ACC112 (cell line): ENCODE measurements at regions not wholly inside any gene's neighbourhood (a gene's known extent, or its start where the extent isn't known, plus 50 kb on each side); places are given as distances from the start of the nearest gene placed in this dataset.
A peak's percentile ranks its signal among the peaks of the same experiment; 100 is the strongest.

ENCODE experiments used
- H2AFZ ChIP-seq: fragments of 200-600 bp; sonication (generic); one replicate; pipeline ENCODE4 v1.6.0; 2017; ENCODE audit warnings: antibody characterized with exemption, low read length; ENCODE audit not compliant: unreplicated experiment
- H3K27ac ChIP-seq: fragments of 200-600 bp; sonication (generic); 2 replicates; pipeline ENCODE4 v1.5.1; 2014; ENCODE audit warnings: low read depth, mild to moderate bottlenecking, antibody characterized with exemption, low read length, moderate library complexity
- H3K27me3 ChIP-seq: fragments of 200-600 bp; sonication (generic); 2 replicates; pipeline ENCODE4 v1.6.1; 2014; ENCODE audit warnings: mild to moderate bottlenecking, antibody characterized with exemption, low read length, moderate library complexity, mixed read lengths; ENCODE audit not compliant: insufficient read depth
- H3K36me3 ChIP-seq: fragments of 200-600 bp; sonication (generic); 2 replicates; pipeline ENCODE4 v1.6.1; 2016; ENCODE audit warnings: mild to moderate bottlenecking, antibody characterized with exemption, low read length, moderate library complexity, mixed read lengths; ENCODE audit not compliant: insufficient read depth
- H3K4me1 ChIP-seq: fragments of 200-600 bp; sonication (generic); one replicate; pipeline ENCODE4 v1.6.1; 2016; ENCODE audit warnings: low read length, mixed read lengths; ENCODE audit not compliant: insufficient read depth, unreplicated experiment, control insufficient read depth
- H3K4me3 ChIP-seq: fragments of 200-600 bp; sonication (generic); 2 replicates; pipeline ENCODE4 v1.5.1; 2014; ENCODE audit warnings: mild to moderate bottlenecking, low read depth, low read length
- H3K79me2 ChIP-seq: fragments of 200-600 bp; sonication (generic); one replicate; pipeline ENCODE4 v1.6.0; 2016; ENCODE audit warnings: low read length; ENCODE audit not compliant: control insufficient read depth, unreplicated experiment, insufficient read depth

DNA sequence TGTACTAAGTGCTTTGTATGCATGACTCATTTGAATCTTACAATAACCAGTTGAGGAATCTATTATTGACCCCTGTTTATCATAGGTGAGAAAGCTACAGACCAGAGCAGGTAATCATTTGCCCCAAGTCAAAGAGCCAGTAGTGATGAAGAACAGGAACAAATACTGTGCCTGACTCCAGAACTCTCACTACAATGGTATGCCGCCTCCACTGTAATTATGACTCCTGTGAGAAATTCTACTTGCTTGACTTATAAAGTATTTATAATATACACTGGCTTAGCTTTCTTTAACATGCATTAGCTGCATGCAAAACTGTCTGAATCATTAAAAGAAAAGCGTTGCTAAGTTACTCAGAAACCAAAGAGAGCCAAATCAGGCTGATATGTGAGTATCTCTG, 92.6 kb downstream of the ZNF281 start:
- no peak overlapping the region for H2AFZ ChIP-seq
- H3K27me3 ChIP-seq, result no peaks in the 10 kb centered on the region
- H3K4me3 ChIP-seq, result no peak overlapping the region
- peaks cover 28% of the 10 kb centered on the region for H3K4me1 ChIP-seq
- no peaks in the 10 kb centered on the region for H3K79me2 ChIP-seq
- H3K27ac ChIP-seq, result peak overlapping the region; percentile 60
- H3K36me3 ChIP-seq, result no peaks in the 10 kb centered on the region

DNA sequence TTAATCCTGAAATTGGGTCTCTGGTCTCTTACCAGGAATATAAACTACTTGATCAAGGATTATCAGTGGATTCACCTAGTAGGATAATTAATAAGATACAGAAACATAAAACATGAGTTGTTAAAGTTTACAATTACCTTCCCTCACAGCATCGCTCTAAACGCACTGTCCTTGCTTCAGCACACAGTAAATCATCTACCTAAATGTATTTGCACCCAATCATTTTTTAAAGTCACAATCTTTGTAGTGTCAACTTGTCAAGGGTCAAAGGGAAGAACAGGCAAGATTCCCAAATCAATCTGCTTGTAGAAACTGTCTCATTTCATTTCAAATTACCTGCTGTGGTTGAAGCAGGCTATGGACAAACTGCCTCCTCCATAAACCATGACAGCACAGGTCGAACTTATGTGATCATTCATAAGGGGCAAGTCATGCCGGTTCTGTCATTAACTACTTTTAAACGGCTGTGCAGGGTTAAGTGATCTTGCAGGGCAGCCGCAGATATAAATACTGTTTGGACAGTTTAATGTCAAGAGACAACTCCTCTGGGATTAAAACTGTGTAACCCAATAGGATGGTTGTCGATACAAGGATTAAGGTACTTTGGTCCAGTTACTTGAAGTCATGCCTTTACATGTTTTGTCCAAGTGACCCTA, 93.6 kb downstream of the ZNF281 start:
- Histone ChIP-seq H2AFZ (no peak overlapping the region), H3K4me3 (no peak overlapping the region), H3K36me3 (no peaks in the 10 kb centered on the region), H3K79me2 (no peaks in the 10 kb centered on the region), H3K27ac (no peak overlapping the region), H3K27me3 (no peaks in the 10 kb centered on the region), H3K4me1 (peaks cover 28% of the 10 kb centered on the region)

GRCh38 chr1:200314085-200314750, 95.6 kb downstream of the ZNF281 start:
- Histone ChIP-seq H2AFZ (peak overlapping the region; percentile 0), H3K36me3 (no peaks in the 10 kb centered on the region)

DNA sequence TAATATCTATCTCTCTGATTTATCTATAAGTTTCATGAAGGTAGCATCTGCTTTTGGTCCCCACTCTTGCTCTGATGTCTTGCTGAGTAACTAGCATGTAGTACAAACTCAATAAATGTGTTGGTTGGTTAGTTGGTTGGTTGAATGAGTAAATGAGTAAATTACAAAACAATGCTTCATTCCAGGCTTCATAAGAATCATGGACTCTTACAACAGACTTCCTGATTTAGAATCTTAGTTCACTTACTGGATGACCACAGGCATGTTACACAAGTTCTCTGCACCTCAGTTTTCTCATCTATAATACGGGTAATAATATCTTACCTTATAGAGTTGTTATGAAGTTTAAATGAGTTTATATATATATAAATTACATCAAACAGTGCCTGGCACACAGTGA, 98.6 kb downstream of the ZNF281 start:
- no peaks in the 10 kb centered on the region for H3K27me3 ChIP-seq
- H3K4me3 ChIP-seq, result no peak overlapping the region
- no peaks in the 10 kb centered on the region for H3K36me3 ChIP-seq
- peaks cover 11% of the 10 kb centered on the region for H3K4me1 ChIP-seq
- H2AFZ ChIP-seq, result no peak overlapping the region
- no peaks in the 10 kb centered on the region for H3K79me2 ChIP-seq
- H3K27ac ChIP-seq, result no peak overlapping the region

More at GRCh38 chr1:200314085-200314750, 95.6 kb downstream of the ZNF281 start:
- Histone ChIP-seq H3K4me1 (peaks cover 22% of the 10 kb centered on the region), H3K79me2 (no peaks in the 10 kb centered on the region), H3K4me3 (no peak overlapping the region), H3K27ac (no peak overlapping the region), H3K27me3 (no peaks in the 10 kb centered on the region)

DNA sequence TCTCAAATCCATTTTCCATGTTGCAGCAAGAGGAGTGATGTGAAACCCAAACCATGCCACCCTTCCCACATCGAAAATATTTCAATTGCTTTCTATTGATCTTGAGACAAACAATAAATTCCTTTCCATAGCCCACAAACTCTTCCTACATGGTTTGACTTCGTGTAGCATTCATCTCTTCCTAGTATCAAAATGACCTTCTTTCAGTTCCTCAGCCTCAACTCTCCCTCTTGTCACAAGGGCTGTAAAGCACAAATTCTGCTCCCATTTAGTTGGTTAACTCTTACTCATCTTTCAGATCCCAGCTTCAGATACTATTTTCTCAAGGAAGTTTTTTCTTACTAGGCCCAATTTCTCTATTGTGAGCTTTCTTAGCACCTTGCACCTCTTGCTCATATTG, 99.0 kb downstream of the ZNF281 start:
- peaks cover 11% of the 10 kb centered on the region for H3K4me1 ChIP-seq
- H3K4me3 ChIP-seq, result no peak overlapping the region
- no peak overlapping the region for H2AFZ ChIP-seq
- H3K27ac ChIP-seq, result no peak overlapping the region
- H3K79me2 ChIP-seq, result no peaks in the 10 kb centered on the region
- no peaks in the 10 kb centered on the region for H3K36me3 ChIP-seq
- no peaks in the 10 kb centered on the region for H3K27me3 ChIP-seq

GRCh38 chr1:200307755-200308066, 102.1 kb downstream of the ZNF281 start:
- Histone ChIP-seq H2AFZ (no peak overlapping the region), H3K36me3 (no peaks in the 10 kb centered on the region), H3K27me3 (no peaks in the 10 kb centered on the region), H3K27ac (no peak overlapping the region), H3K4me1 (no peaks in the 10 kb centered on the region), H3K79me2 (no peaks in the 10 kb centered on the region), H3K4me3 (no peak overlapping the region)

GRCh38 chr1:200306944-200307754, 102.7 kb downstream of the ZNF281 start:
- Histone ChIP-seq H3K79me2 (no peaks in the 10 kb centered on the region), H3K4me1 (no peaks in the 10 kb centered on the region), H3K27me3 (no peaks in the 10 kb centered on the region), H3K27ac (no peak overlapping the region), H3K36me3 (no peaks in the 10 kb centered on the region), H3K4me3 (no peak overlapping the region), H2AFZ (peak overlapping the region; percentile 57)

GRCh38 chr1:200305806-200306205, 104.0 kb downstream of the ZNF281 start:
- H3K4me1 ChIP-seq, result no peaks in the 10 kb centered on the region

GRCh38 chr1:200304171-200304570, 105.7 kb downstream of the ZNF281 start:
- Histone ChIP-seq H3K4me1 (no peaks in the 10 kb centered on the region), H3K36me3 (no peaks in the 10 kb centered on the region), H3K4me3 (no peak overlapping the region), H3K27me3 (no peaks in the 10 kb centered on the region), H2AFZ (no peak overlapping the region), H3K79me2 (no peaks in the 10 kb centered on the region), H3K27ac (no peak overlapping the region)

More at GRCh38 chr1:200305806-200306205, 104.0 kb downstream of the ZNF281 start:
- Histone ChIP-seq H3K27me3 (no peaks in the 10 kb centered on the region), H3K79me2 (no peaks in the 10 kb centered on the region), H3K27ac (no peak overlapping the region), H3K4me3 (no peak overlapping the region), H2AFZ (no peak overlapping the region), H3K36me3 (no peaks in the 10 kb centered on the region)

DNA sequence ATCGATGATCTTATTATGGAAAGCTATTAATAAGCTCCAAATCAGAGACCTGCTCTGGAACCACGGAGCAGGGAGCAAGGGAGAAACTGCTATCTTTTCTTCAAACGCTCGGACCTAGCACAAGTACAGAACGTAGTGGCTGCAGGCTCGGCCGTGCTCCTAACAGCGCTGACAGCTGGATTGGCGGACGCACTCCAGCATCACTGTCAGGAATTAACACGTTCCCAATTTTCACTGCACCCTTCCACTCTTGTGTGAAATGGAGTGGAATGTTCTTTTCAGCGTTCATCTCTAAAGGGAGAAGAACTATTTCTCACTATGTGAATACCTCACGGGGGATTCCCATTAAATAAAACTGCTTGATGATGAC, 106.9 kb downstream of the ZNF281 start:
- H3K36me3 ChIP-seq, result no peaks in the 10 kb centered on the region
- no peaks in the 10 kb centered on the region for H3K27me3 ChIP-seq
- H3K4me3 ChIP-seq, result peak overlapping the region; percentile 84
- H3K27ac ChIP-seq, result no peak overlapping the region
- peak overlapping the region; percentile 78 for H2AFZ ChIP-seq
- no peaks in the 10 kb centered on the region for H3K79me2 ChIP-seq
- H3K4me1 ChIP-seq, result no peaks in the 10 kb centered on the region
